Epithelial cell of esophagus (primary cell): ENCODE measurements at regions not wholly inside any gene's neighbourhood (a gene's known extent, or its start where the extent isn't known, plus 50 kb on each side); places are given as distances from the start of the nearest gene placed in this dataset.

Source experiments
- DNase-seq: peaks from one replicate; pipeline ENCODE4 v3.0.0; 2010; ENCODE audit warnings: low read depth
- H3K4me3 ChIP-seq: 2 replicates; pipeline ENCODE4 v1.5.1; 2011; ENCODE audit warnings: mild to moderate bottlenecking, low read length, control low read depth
- CTCF ChIP-seq: IDR thresholded peaks from 2 replicates; pipeline ENCODE4 v1.5.1; 2011; ENCODE audit warnings: low read depth, mild to moderate bottlenecking, low read length, control low read depth, inconsistent platforms; ENCODE audit not compliant: insufficient read depth; ENCODE audit errors: missing control alignments

GRCh38 chr4:71188951-71189350, 149.9 kb upstream of the SLC4A4 start:
- no peak for DNase-seq
- TF ChIP-seq CTCF = no peak
- no peak overlapping the region for H3K4me3 ChIP-seq

- DNase-seq = no peak
These were observed 149.3 kb upstream of the SLC4A4 start for GRCh38 chr4:71189471-71189870.

GRCh38 chr4:71194454-71194853, 144.4 kb upstream of the SLC4A4 start:
- no peak for TF ChIP-seq CTCF
- no peak overlapping the region for H3K4me3 ChIP-seq
- no peak for DNase-seq

More at GRCh38 chr4:71189471-71189870, 149.3 kb upstream of the SLC4A4 start:
- TF ChIP-seq CTCF = no peak
- no peak overlapping the region for H3K4me3 ChIP-seq

- TF ChIP-seq CTCF = no peak
- DNase-seq = no peak
- no peak overlapping the region for H3K4me3 ChIP-seq
These were observed 142.9 kb upstream of the SLC4A4 start for GRCh38 chr4:71195924-71196323.

GRCh38 chr4:71198958-71199357, 139.9 kb upstream of the SLC4A4 start:
- no peak for TF ChIP-seq CTCF
- no peak for DNase-seq
- H3K4me3 ChIP-seq = no peak overlapping the region

GRCh38 chr4:71201057-71201456, 137.8 kb upstream of the SLC4A4 start:
- DNase-seq = no peak
- H3K4me3 ChIP-seq = no peak overlapping the region
- TF ChIP-seq CTCF = no peak

- TF ChIP-seq CTCF = no peak
These were observed 136.8 kb upstream of the SLC4A4 start for GRCh38 chr4:71201817-71202576.

More at GRCh38 chr4:71201817-71202576, 136.8 kb upstream of the SLC4A4 start:
- no peak for DNase-seq
- no peak overlapping the region for H3K4me3 ChIP-seq
